ENCODE measurements at regions not wholly inside any gene's neighbourhood (a gene's known extent, or its start where the extent isn't known, plus 50 kb on each side); places are given as distances from the start of the nearest gene placed in this dataset.

DNA sequence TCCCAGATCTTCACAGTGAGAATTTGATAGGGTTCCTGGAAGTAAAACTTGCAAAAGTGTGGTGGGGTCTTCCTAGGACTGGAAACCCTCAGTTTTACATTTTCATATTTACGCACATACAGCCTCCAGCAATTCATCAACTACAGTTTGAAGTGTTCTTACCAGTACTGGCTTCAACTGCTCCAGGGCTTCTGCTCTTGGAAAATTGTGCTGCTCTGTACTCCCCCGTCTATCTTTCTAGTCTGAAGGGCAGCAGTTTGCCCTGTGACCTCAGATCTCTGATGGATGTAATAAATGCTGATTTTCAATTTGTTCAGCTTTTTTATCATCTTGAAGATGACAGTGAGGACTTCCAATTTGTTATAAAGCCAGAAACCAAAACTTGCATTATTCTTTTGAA, 458.9 kb upstream of the FSTL5 start:
- TF ChIP-seq, protein P1, sequence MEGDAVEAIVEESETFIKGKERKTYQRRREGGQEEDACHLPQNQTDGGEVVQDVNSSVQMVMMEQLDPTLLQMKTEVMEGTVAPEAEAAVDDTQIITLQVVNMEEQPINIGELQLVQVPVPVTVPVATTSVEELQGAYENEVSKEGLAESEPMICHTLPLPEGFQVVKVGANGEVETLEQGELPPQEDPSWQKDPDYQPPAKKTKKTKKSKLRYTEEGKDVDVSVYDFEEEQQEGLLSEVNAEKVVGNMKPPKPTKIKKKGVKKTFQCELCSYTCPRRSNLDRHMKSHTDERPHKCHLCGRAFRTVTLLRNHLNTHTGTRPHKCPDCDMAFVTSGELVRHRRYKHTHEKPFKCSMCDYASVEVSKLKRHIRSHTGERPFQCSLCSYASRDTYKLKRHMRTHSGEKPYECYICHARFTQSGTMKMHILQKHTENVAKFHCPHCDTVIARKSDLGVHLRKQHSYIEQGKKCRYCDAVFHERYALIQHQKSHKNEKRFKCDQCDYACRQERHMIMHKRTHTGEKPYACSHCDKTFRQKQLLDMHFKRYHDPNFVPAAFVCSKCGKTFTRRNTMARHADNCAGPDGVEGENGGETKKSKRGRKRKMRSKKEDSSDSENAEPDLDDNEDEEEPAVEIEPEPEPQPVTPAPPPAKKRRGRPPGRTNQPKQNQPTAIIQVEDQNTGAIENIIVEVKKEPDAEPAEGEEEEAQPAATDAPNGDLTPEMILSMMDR (IDR thresholded peaks at IDR 0.05), result no peak
- no peak for TF ChIP-seq POLR2A (IDR thresholded peaks at IDR 0.05)
